OCI-LY7 (cell line): ENCODE measurements at regions not wholly inside any gene's neighbourhood (a gene's known extent, or its start where the extent isn't known, plus 50 kb on each side); places are given as distances from the start of the nearest gene placed in this dataset.
A peak's percentile ranks its signal among the peaks of the same experiment; 100 is the strongest.

Source experiments
- BruUV-seq: library from RNA; stranded (reverse); fragments of 400-500 nt; replicated peaks from 2 replicates; lab custom pipeline; 2021; lab: Mats Ljungman, UMichigan
- CTCF ChIA-PET: fragments of 300-600 bp; sonication (Branson Sonifier 250); formaldehyde crosslinking; loops from one replicate; lab custom pipeline; 2022; ENCODE audit warnings: antibody characterized with exemption; ENCODE audit not compliant: unreplicated experiment; lab: Charles Lee
- POLR2A ChIA-PET: fragments of 300-600 bp; sonication (Branson Sonifier 250); formaldehyde crosslinking; loops from one replicate; lab custom pipeline; 2022; ENCODE audit warnings: antibody characterized with exemption; lab: Charles Lee
- DNase-seq: peaks from one replicate; pipeline ENCODE4 v3.0.0-alpha.2; 2015; ENCODE audit warnings: low spot score
- H2AFZ ChIP-seq: fragments of 200-600 bp; sonication (generic), shearing (Covaris generic); 2 replicates; pipeline ENCODE4 v1.6.1; 2014; ENCODE audit warnings: mild to moderate bottlenecking, antibody characterized with exemption, low read length, moderate library complexity
- H3K27ac ChIP-seq: fragments of 200-600 bp; sonication (generic); 2 replicates; pipeline ENCODE4 v1.5.1; 2014; ENCODE audit warnings: mixed run types, low read depth, mild to moderate bottlenecking, moderate library complexity, low read length, inconsistent platforms; ENCODE audit not compliant: poor library complexity, severe bottlenecking
- H3K36me3 ChIP-seq: fragments of 200-600 bp; sonication (generic); 2 replicates; pipeline ENCODE4 v1.6.1; 2014; ENCODE audit warnings: mild to moderate bottlenecking, antibody characterized with exemption, low read length, moderate library complexity, mixed read lengths; ENCODE audit not compliant: insufficient read depth
- H3K4me1 ChIP-seq: fragments of 200-600 bp; sonication (generic); 2 replicates; pipeline ENCODE4 v1.5.1; 2014; ENCODE audit warnings: mild to moderate bottlenecking, low read length; ENCODE audit not compliant: insufficient read depth, poor library complexity, severe bottlenecking
- H3K4me2 ChIP-seq: fragments of 200-600 bp; sonication (generic); 2 replicates; pipeline ENCODE4 v1.6.1; 2014; ENCODE audit warnings: mild to moderate bottlenecking, low read length
- H3K4me3 ChIP-seq: fragments of 200-600 bp; sonication (generic); 2 replicates; pipeline ENCODE4 v1.5.1; 2014; ENCODE audit warnings: mild to moderate bottlenecking, low read depth, low read length; ENCODE audit not compliant: poor library complexity, severe bottlenecking
- H3K79me2 ChIP-seq: fragments of 200-600 bp; sonication (generic); 2 replicates; pipeline ENCODE4 v1.6.1; 2016; ENCODE audit warnings: low read depth, mild to moderate bottlenecking, low read length, moderate library complexity, mixed read lengths; ENCODE audit not compliant: insufficient read depth
- H3K9me2 ChIP-seq: fragments of 200-600 bp; sonication (generic); 2 replicates; pipeline ENCODE4 v1.6.1; 2016; ENCODE audit warnings: mild to moderate bottlenecking, low read length, mixed read lengths; ENCODE audit not compliant: insufficient read depth
- H3K9me3 ChIP-seq: fragments of 200-600 bp; sonication (generic); 2 replicates; pipeline ENCODE4 v1.6.1; 2014; ENCODE audit warnings: mild to moderate bottlenecking, mixed run types, low read length, mixed read lengths
- H4K20me1 ChIP-seq: fragments of 200-600 bp; sonication (generic); 2 replicates; pipeline ENCODE4 v1.6.1; 2014; ENCODE audit warnings: mild to moderate bottlenecking, antibody characterized with exemption, low read length, moderate library complexity, mixed read lengths; ENCODE audit not compliant: insufficient read depth
- CTCF ChIP-seq: fragments of 200-600 bp; sonication (generic); conservative IDR thresholded peaks from 2 replicates; pipeline ENCODE4 v1.5.1; 2014; ENCODE audit warnings: mild to moderate bottlenecking, antibody characterized with exemption, low read length, moderate library complexity, mixed read lengths
- EZH2phosphoT487 ChIP-seq: fragments of 200-600 bp; sonication (generic); IDR thresholded peaks from 2 replicates; pipeline ENCODE4 v1.6.1; 2018; ENCODE audit warnings: low read depth, borderline replicate concordance, mild to moderate bottlenecking, mixed run types, antibody characterized with exemption, low read length, moderate library complexity, mixed read lengths
- intact Hi-C: fragments of 100-400 bp; cut with micrococcal nuclease; formaldehyde crosslinking; loops from one replicate; pipeline ENCODE4 v1.10.0; 2022; ENCODE audit not compliant: unreplicated experiment

DNA sequence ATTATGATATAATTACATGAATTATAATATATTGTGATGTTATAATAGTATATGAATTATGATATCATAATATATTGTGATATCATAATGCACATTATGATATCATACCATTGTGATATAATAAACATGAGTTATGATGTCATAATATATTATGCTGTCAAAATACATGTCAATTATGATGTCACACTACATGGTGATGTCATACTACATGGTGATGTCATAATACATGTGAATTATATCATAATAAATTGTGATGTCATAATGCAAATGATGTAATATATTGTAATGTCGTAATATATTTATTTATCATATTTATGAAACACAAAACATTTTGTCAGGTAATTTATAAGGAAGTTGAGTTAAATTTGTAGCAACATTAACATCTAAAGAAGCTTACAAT lies 1950.1 kb downstream of the TP53TG3F start:
- H3K4me3 ChIP-seq = no peak overlapping the region
- H3K9me3 ChIP-seq = no peaks in the 10 kb centered on the region
- no peaks in the 10 kb centered on the region for H3K4me1 ChIP-seq
- ChIA-PET CTCF (no interaction called here), POLR2A (no interaction called here)
- no peak overlapping the region for H2AFZ ChIP-seq
- no TSS peak for BruUV-seq
- intact Hi-C loops = no loop called here
- no peak overlapping the region for H3K27ac ChIP-seq
- H3K4me2 ChIP-seq = no peak overlapping the region
- no peaks in the 10 kb centered on the region for H3K79me2 ChIP-seq
- H3K36me3 ChIP-seq = no peaks in the 10 kb centered on the region
- H4K20me1 ChIP-seq = no peaks in the 10 kb centered on the region
- no peaks in the 10 kb centered on the region for H3K9me2 ChIP-seq
- peak; percentile 1 for DNase-seq
- TF ChIP-seq EZH2phosphoT487 (no peak), CTCF (no peak)

DNA sequence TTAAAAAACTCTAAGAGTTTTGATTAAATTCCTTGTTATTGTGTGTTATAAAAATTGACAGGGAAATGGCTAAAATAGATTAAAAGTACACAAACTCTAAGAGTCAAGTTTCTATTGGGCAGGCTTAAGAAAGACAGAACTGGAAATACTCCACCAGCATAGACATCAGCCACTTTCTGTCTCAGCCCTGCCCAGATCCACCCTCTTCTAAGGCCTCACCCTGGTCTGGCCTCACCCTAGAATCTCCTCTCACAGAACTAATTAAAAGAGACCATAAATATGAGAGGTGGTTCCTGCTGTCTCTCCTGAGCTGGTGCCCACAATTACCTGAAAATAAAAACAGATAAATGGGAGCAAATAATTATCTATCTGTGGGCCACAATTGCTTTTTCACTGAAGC lies 1951.0 kb downstream of the TP53TG3F start:
- no peak for DNase-seq
- H3K36me3 ChIP-seq = no peaks in the 10 kb centered on the region
- ChIA-PET CTCF (no interaction called here), POLR2A (no interaction called here)
- no peaks in the 10 kb centered on the region for H3K4me1 ChIP-seq
- no peak overlapping the region for H2AFZ ChIP-seq
- intact Hi-C loops = no loop called here
- H3K4me2 ChIP-seq = no peak overlapping the region
- no peak overlapping the region for H3K27ac ChIP-seq
- no peak overlapping the region for H3K4me3 ChIP-seq
- no peak for TF ChIP-seq CTCF
- TF ChIP-seq EZH2phosphoT487 = no peak
- H3K9me2 ChIP-seq = no peaks in the 10 kb centered on the region
- no peaks in the 10 kb centered on the region for H3K79me2 ChIP-seq
- H3K9me3 ChIP-seq = no peaks in the 10 kb centered on the region
- BruUV-seq = no TSS peak
- H4K20me1 ChIP-seq = no peaks in the 10 kb centered on the region

GRCh38 chr16:35411156-35411555 lies 1951.7 kb downstream of the TP53TG3F start:
- intact Hi-C loops = no loop called here

More at GRCh38 chr16:35411156-35411555, 1951.7 kb downstream of the TP53TG3F start:
- H4K20me1 ChIP-seq = no peaks in the 10 kb centered on the region
- no peak overlapping the region for H2AFZ ChIP-seq
- H3K4me1 ChIP-seq = no peaks in the 10 kb centered on the region
- H3K4me3 ChIP-seq = no peak overlapping the region
- TF ChIP-seq EZH2phosphoT487 (no peak), CTCF (no peak)
- no peak for DNase-seq
- POLR2A ChIA-PET = interaction anchor here (0.8 to 1.2 kb wide), 2 partner anchors 12 to 29 kb away, joined by 3 read pairs; no protein-coding TSS in a partner anchor
- no peaks in the 10 kb centered on the region for H3K36me3 ChIP-seq
- H3K27ac ChIP-seq = no peak overlapping the region
- CTCF ChIA-PET = no interaction called here
- no peaks in the 10 kb centered on the region for H3K9me2 ChIP-seq
- H3K9me3 ChIP-seq = no peaks in the 10 kb centered on the region
- BruUV-seq = no TSS peak
- no peak overlapping the region for H3K4me2 ChIP-seq
- H3K79me2 ChIP-seq = no peaks in the 10 kb centered on the region
